ENCODE measurements at regions not wholly inside any gene's neighbourhood (a gene's known extent, or its start where the extent isn't known, plus 50 kb on each side); places are given as distances from the start of the nearest gene placed in this dataset.

DNA sequence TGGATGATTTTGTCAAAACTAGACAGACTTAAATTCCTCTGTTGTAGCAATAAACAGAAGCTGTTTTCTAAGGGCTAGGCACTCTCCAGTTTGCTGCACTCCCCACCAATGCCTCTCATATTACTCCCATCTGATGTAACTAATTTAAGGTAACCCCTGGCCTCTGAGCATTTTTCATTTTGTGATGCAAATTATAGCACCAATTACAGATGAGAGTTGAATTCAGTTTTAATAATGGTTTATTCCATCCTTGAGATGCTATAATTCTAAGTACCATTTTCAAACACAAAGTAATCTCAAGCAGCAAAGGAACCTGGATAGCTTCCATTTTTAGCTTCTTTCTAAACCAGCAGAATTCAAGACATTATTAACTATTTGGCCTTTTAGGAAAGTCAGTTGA is 280.4 kb upstream of the DAB1 start:
- DNase-seq, result no peak

GRCh38 chr1:57696904-57697303 is 273.0 kb upstream of the DAB1 start:
- DNase-seq, result no peak

GRCh38 chr1:57696043-57696442 is 272.2 kb upstream of the DAB1 start:
- no peak for DNase-seq

DNA sequence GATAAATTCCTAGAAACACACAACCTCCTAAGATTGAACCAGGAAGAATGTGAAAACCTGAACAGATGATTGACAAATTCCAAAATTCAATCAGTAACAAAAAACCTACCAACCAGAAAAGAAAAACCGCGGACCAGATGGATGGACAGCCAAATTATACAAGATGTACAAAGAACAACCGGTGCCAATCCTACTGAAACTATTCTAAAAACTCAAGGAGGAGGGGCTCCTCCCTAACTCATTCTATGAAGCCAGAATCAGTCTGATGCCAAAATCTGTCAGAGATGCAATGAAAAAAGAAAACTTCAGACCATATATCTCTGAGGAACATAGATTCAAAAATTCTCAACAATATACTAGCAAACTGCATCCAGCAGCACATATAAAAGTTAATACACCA is 262.4 kb upstream of the DAB1 start:
- no peak for DNase-seq

DNA sequence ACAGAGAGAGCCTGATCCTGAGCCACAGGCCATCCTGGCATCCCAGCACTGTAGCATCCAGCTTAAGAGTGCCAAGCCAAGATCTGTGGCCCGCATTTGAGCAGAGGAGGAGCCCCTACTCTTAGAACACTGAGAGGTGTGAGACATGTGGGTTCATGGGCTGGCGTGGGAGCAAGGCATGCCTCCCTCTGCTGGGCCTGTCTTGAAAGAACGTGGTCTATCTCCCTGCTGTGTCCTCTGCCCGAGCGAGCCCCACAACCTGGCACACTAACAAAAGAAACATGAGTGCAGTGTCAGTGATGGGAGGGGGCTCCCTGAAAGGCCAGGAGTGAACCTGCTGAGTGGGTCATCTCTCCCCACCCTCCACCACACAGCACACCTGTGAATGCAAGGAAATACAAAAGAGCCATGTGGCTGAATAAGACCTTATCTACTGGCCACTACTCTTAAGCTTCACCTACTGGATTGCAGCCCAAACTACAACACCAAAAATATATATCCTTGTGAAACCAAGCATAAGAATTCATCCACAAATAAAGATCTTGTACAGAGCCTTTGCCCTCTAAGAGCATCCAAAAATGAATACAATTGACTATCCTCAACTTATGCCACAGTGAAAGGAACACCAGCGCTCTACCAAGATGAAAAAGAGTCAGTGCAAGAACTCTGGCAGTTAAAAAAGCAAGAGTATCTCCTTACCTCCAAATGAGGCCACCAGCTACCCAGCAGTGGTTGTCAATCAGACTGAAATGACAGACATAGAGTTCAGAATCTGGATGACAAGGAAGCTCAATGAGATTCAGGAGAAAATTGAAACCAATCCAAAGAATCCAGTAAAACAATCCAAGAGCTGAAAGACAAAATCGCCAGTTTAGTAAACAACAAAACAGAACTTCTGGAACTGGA is 259.4 kb upstream of the DAB1 start:
- DNase-seq, result no peak

DNA sequence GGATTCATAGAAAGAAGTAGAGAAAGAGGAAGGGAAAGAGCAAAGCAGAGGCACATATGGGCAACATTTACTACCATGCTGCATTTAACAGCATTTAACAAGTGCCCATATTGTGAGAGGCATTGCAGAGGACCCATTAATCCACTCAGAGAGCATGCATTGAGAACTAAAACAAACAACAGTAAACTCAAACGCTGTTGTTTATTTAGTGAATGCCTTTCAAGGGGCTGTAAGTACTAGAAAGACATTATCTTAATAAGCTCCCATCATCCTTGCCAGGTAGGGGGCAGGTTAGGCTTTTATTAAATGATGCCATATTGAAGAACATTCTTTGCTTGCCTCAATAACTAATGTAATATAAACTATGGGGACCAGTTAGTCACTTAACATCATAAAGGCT is 254.3 kb upstream of the DAB1 start:
- no peak for DNase-seq

DNA sequence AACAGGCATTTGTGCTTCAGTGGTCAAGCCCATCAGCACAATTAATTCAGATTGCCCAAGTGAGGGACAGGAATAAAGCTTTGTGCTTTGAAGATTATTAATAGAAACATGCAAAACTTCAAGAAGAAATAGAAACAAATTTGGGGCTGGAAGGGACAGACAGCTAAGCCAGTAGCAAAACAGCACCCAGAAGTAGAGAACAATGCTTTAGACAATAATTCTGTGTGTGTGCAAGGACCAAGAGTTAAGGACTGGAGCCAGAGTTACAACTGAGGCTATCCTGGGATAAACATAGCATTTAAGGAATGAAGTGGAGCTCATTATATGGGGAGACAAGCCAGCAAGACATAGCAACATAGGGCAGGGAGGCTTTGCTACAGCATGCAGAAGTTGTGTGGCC is 251.9 kb upstream of the DAB1 start:
- no peak for DNase-seq

DNA sequence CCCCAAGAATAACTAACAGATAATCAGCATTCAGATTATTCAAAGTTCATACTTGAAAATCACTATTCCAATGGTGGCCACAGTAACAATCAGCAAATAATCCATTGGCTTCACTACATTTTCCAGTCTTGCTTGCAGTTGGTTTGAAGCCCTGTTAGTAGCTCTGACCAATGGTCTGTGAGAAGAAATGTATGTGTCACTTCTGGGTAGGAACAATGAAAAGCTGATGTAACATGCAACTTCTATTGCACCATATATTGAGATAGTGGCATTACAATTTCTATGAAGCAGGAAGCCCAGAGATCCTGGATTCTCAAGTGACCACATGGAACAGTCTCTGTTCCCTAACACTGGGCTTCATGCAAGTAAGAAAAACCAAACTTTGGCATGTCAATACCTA is 250.9 kb upstream of the DAB1 start:
- no peak for DNase-seq

GRCh38 chr1:57672346-57673140 is 248.7 kb upstream of the DAB1 start:
- no peak for DNase-seq

DNA sequence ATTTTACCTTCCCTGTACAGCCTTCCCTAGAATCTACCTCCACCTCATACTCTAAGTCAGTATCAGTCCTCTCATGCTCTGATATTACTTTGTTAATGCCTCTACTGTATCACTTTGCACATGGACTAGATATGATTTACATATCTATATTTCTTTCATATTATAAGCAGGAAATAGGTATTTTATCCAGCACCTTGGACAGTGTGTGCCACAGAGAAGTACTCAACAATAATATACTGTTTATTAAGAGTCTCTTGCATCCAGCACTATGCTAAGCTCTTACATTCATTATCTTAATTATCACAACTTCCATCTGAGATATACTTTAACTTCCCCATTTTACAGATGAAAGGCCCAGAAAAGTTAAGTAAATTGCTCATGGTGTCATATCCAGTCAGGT is 247.9 kb upstream of the DAB1 start:
- no peak for DNase-seq

DNA sequence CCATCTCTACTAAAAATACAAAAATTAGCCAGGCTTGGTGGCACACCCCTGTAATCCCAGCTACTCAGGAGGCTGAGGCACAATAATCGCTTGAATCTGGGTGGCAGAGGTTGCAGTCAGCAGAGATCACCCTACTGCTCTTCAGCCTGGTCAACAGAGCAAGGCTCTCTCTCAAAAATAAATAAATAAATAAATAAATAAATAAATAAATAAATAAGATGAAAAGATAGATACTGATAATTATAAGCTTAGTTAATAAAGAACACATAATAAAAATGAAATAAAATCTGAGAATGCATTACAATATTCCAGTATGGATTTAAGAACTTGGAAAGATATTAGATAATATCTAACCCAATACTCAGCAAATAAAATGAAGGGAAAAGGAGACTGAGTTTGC is 235.9 kb upstream of the DAB1 start:
- no peak for DNase-seq

DNA sequence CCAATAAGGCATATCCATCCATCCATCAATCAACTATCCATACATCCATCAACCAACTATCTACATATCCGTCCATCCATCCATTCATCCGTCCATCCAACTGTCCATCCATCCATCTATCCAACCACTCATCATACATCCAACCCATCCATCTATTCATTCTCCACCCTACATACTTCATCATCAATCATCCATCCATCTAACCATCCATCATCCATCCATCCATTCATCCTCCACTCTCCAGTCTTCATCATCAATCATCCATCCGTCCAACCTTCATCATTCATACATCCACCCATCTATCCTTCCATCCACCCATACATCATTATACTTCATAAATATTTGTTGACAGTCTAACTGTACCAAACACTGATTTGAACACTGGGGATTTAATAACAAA is 231.3 kb upstream of the DAB1 start:
- DNase-seq, result no peak

DNA sequence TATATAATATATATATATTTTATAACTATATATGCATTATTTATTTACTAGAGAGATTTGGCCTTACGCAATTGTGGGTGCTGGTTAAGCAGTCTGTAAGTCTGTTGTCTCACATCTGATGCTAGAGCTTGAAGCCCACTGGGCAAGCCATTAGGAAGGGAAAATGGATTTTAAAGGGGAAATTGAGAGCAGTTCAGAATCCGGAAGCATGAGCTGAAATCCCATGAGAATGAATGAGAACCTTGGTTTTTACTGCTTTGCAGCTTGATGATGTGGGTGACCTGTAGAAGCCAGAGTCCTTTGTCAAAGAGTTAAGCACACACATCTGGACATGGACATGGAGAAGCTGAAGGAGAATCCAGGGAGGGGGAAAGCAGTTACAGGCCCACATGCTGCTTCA is 220.8 kb upstream of the DAB1 start:
- no peak for DNase-seq

DNA sequence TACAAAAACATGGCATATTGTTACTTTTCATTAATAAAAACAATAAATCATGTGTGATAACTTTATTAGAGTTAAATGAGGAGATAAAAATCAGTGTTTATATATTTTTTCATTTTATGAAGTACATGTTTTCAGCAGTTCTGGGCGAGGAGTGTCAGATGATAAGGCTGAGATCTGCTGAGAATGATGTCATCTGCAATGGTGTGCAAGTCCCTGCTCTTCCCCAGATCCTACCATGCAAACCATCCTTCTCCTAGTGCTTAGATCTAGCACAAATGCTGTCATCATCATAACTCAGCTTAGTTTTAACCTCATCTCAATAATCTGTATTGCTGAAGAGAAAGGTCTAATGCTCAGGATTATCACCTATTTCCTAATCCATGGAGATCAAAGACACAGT is 214.4 kb upstream of the DAB1 start:
- DNase-seq, result no peak

DNA sequence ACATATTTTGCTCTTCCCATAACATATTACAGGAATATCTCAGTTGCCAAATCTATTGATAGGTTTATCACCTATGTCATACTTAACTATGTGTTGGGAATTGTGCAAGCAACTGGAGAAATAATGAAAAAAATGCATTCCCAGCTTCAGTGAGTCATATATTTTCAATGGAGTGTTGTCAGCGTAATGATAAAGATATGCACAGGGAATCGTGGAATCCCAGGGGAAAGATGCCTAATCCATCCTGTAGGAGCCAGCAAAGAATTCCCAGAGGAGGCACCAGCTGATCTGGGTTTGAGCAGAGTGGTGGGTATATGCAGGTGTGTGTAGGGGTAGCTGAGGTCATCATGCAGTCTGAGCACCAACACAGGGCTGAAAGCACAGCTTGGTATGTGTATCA is 213.3 kb upstream of the DAB1 start:
- no peak for DNase-seq

DNA sequence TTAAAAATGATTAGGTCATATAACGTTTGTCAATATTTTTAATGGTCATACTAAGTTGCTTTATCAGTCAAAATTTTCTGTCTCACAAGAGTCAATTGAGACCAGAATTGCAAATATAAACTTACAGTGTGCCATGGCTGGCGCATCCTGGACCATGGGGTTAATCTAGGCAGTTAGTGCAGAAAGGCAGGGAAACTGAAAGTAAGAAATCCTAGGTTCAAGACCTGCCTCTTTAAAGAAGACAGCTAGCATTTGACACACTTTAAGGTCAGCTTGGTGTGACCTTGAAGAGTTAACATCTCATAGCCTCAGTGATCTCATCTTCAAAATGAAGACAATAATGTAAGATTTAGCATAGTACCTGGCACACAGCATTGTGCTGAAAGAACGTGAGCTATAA is 210.0 kb upstream of the DAB1 start:
- no peak for DNase-seq

DNA sequence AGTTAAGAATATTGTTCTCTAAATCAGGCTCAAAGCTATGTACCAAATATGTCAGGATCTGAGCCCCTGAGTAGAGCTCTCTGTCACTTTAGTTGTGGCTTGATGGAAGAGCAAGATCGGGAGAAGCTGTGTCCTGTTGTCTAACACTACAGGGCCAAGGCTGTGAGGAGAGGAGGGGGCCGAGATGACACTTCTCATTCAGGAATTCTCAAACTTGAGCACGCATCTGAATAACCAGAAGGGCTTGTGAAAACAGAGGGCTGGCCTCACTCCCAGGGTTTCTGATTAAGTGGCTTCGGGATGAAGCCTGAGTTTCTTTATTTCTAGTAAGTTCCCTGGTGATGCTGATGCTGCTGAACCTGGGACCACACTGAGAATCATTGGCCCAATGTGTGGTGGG is 209.2 kb upstream of the DAB1 start:
- no peak for DNase-seq

DNA sequence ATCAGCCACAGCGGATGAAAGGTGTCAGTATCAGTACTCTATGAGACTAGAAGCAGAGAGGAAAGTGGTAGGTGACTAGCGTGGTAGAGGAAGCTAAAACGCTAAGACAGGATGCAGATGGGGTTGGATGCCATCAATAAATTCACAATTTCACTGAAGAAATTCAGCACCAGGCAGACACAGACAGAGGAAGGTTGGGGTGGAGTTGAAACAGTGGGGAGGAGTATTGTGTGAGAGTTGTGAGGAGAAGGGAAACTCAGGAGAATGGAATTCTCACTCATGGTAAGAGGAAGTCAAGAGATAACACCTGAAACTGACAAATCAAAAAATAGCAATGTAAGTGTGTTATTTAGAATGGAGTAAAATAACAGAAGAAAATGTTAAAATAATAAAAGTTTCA is 208.5 kb upstream of the DAB1 start:
- DNase-seq, result no peak

DNA sequence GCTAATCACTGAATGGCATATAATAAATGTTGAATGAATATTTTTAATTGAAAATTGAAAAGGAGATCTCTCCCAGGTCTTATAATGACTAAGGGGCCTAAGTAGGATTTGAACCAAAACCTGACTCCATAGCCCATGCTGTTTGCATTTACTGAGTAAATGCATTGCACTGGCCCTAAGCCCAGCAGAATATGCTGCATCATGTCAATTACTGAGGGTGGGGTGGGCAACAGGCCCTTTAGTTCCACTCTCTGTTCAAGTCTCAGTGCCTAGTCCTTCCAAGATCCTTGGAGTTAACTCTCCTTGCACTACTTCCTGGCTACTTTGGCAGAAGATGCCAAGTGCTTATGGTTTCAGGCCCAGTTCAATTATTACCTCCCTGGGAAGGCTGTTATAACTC is 203.8 kb upstream of the DAB1 start:
- no peak for DNase-seq

GRCh38 chr1:57623791-57624538 is 200.1 kb upstream of the DAB1 start:
- DNase-seq, result no peak

DNA sequence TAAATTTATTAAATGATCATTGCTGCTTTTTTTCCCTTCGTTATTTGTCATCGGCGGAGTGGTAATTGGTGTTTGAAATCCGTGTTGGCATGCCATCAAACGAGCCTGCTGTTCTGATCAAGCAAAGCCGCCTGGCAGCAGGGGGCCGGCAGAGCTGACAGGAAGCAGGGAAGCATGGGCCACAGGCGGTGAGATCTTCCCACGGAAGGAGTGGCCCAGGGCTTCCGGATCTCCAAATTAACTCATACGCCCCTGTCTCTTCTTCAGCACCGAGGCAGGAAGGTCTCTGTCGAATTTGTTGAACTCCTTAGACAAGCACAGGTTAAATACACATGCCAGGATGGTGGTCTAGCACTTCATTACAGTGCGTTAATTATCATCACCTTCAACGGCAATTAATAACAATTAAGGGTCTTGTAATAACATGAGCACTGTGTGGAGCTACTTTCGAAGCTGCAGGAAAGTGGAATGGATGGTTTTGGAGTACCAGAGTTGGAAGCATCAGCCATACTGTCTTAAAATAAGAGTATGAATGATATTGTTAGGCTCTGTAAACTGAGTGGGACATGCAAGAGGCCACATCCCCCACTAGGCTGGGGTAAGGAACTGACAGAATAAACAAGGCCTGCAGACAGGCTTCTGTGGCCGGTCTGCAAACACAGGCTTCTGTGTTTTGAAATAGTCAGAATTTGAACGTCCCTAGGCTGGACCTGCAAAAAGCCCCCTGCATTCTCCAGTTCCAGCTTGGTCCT is 199.4 kb upstream of the DAB1 start:
- no peak for DNase-seq

DNA sequence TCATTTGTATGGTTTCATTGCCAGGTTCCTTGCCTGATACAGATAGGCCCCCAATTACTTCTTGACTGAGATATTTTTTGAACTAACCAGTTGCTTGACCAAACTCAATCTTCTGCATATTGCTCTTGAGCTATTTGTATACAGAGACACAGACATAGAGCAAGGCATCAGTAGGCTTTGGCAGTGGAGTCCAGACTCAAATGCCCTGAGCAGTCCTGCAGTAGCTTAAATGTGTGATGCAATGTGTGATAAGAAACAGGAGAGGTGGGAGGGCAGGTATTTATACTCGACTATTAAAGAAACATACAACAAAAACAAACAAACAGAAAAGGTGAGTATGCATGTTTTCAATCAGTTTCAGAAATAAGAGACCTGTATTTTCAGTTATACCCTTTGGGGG is 197.9 kb upstream of the DAB1 start:
- no peak for DNase-seq

DNA sequence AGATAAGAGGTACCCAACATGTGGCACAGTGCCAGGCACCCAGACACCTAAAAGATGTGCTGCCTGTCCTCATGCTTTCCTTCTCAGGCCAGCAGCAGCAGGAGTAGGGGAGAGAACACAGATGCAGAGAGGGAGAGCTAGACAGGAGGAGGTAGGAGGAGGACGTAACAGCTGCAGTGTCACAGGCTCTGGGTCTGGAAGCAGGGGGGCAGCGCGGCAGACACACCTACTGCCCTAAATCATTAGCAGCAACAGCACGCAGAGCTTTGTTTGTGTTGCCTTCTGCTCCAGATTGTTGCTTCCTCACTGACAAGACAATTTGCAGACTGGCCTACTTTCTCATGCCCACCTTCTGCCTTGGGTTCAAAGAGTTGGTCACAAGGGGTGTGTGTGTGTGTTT is 196.7 kb upstream of the DAB1 start:
- DNase-seq, result no peak

Measured in 8988T (cell line).